GM23338 (cell line): ENCODE measurements at regions not wholly inside any gene's neighbourhood (a gene's known extent, or its start where the extent isn't known, plus 50 kb on each side); places are given as distances from the start of the nearest gene placed in this dataset.

Experiments
- ATAC-seq: fragments of 200-7000 bp; cut with Tn5 transposase; 3 replicates; pipeline ENCODE4 v1.9.1; 2020
- DNase-seq: peaks from one replicate; pipeline ENCODE4 v3.0.0-alpha.2; 2015; ENCODE audit warnings: low spot score
- H2AFZ ChIP-seq: fragments of 200-600 bp; sonication (generic); 2 replicates; pipeline ENCODE4 v1.8.0; 2016; ENCODE audit warnings: antibody characterized with exemption, mild to moderate bottlenecking, moderate library complexity
- H3F3A ChIP-seq: fragments of 200-600 bp; sonication (generic); replicated peaks from 2 replicates; pipeline ENCODE4 v1.8.0; 2017; ENCODE audit warnings: antibody characterized with exemption, mixed run types, low read depth
- H3K27ac ChIP-seq: fragments of 200-600 bp; sonication (generic); 2 replicates; pipeline ENCODE4 v1.6.1; 2016; ENCODE audit warnings: low read depth
- H3K27me3 ChIP-seq: fragments of 200-600 bp; sonication (generic); 2 replicates; pipeline ENCODE4 v1.8.0; 2016; ENCODE audit warnings: mild to moderate bottlenecking, mixed run types, moderate library complexity; ENCODE audit not compliant: insufficient read depth
- H3K36me3 ChIP-seq: fragments of 200-600 bp; sonication (generic); 2 replicates; pipeline ENCODE4 v1.8.0; 2016; ENCODE audit warnings: mild to moderate bottlenecking; ENCODE audit not compliant: insufficient read depth
- H3K4me1 ChIP-seq: fragments of 200-600 bp; sonication (generic); 2 replicates; pipeline ENCODE4 v1.8.0; 2016; ENCODE audit warnings: mild to moderate bottlenecking, moderate library complexity; ENCODE audit not compliant: insufficient read depth
- H3K4me2 ChIP-seq: fragments of 200-600 bp; sonication (generic); 2 replicates; pipeline ENCODE4 v1.7.1; 2017; ENCODE audit warnings: mixed run types
- H3K4me3 ChIP-seq: fragments of 200-600 bp; sonication (generic); 2 replicates; pipeline ENCODE4 v1.6.1; 2016; ENCODE audit warnings: mixed run types
- H3K79me2 ChIP-seq: fragments of 200-600 bp; sonication (generic); replicated peaks from 2 replicates; pipeline ENCODE4 v1.8.0; 2017; ENCODE audit warnings: mild to moderate bottlenecking; ENCODE audit not compliant: insufficient read depth
- H3K9me2 ChIP-seq: fragments of 200-600 bp; sonication (generic); 2 replicates; pipeline ENCODE4 v1.8.0; 2017; ENCODE audit not compliant: insufficient read depth
- H4K20me1 ChIP-seq: fragments of 200-600 bp; sonication (generic); replicated peaks from 2 replicates; pipeline ENCODE4 v1.8.0; 2017; ENCODE audit warnings: mild to moderate bottlenecking; ENCODE audit not compliant: insufficient read depth
- H3K27ac Mint-ChIP-seq: 2 replicates; pipeline ENCODE4 v1.8.0; 2020; ENCODE audit warnings: inconsistent platforms, mild to moderate bottlenecking, moderate library complexity, mixed read lengths
- H3K27me3 Mint-ChIP-seq: 3 replicates; pipeline ENCODE4 v1.8.0; 2022; ENCODE audit warnings: low read depth, mild to moderate bottlenecking, moderate library complexity, mixed read lengths, inconsistent platforms; ENCODE audit not compliant: insufficient read depth, poor library complexity
- H3K36me3 Mint-ChIP-seq: 3 replicates; pipeline ENCODE4 v1.8.0; 2021; ENCODE audit warnings: low read depth, mild to moderate bottlenecking, inconsistent platforms, moderate library complexity, mixed read lengths
- H3K4me1 Mint-ChIP-seq: 3 replicates; pipeline ENCODE4 v1.8.0; 2020; ENCODE audit warnings: mild to moderate bottlenecking, inconsistent platforms, mixed read lengths
- H3K4me3 Mint-ChIP-seq: 3 replicates; pipeline ENCODE4 v1.8.0; 2021; ENCODE audit warnings: moderate library complexity, mild to moderate bottlenecking, inconsistent platforms, mixed read lengths
- H3K9me3 Mint-ChIP-seq: 3 replicates; pipeline ENCODE4 v1.8.0; 2020; ENCODE audit warnings: moderate library complexity, mild to moderate bottlenecking, inconsistent platforms, mixed read lengths
- CREB1 ChIP-seq: fragments of 250-450 bp; sonication (Bioruptor Pico); IDR thresholded peaks from 2 replicates; pipeline ENCODE4 v1.5.0; 2020; ENCODE audit warnings: low read depth, mild to moderate bottlenecking, moderate library complexity
- CTCF ChIP-seq, 2 experiments: fragments of 200-600 bp in 1 of 2; sonication (generic) in 1 of 2; conservative IDR thresholded peaks; 2 replicates each; pipeline versions ENCODE4 v1.5.1 to v1.6.1; 2016 to 2017; ENCODE audit warnings: antibody characterized with exemption in 2 of 2, low read depth in 2 of 2, mild to moderate bottlenecking in 2 of 2, moderate library complexity in 1 of 2
- EZH2 ChIP-seq: fragments of 200-600 bp; sonication (generic); IDR thresholded peaks from one replicate; pipeline ENCODE4 v1.8.0; 2017; ENCODE audit warnings: antibody characterized with exemption, mild to moderate bottlenecking, low read depth; ENCODE audit not compliant: unreplicated experiment
- EZH2phosphoT487 ChIP-seq: fragments of 200-600 bp; sonication (generic); IDR thresholded peaks from one replicate; pipeline ENCODE4 v1.8.1; 2018; ENCODE audit warnings: antibody characterized with exemption; ENCODE audit not compliant: unreplicated experiment
- JUNB ChIP-seq: IDR thresholded peaks from one replicate; pipeline ENCODE4 v1.6.1; 2016; ENCODE audit warnings: antibody characterized with exemption; ENCODE audit not compliant: unreplicated experiment
- NANOG ChIP-seq: IDR thresholded peaks from 2 replicates; pipeline ENCODE4 v1.6.1; 2016; ENCODE audit warnings: antibody characterized with exemption, borderline replicate concordance
- POLR2AphosphoS5 ChIP-seq: IDR thresholded peaks from 2 replicates; pipeline ENCODE4 v1.6.1; 2016; ENCODE audit warnings: antibody characterized with exemption, low read depth
- REST ChIP-seq: IDR thresholded peaks from one replicate; pipeline ENCODE4 v1.6.1; 2018; ENCODE audit warnings: antibody characterized with exemption; ENCODE audit not compliant: unreplicated experiment
- STAT1 ChIP-seq: IDR thresholded peaks from one replicate; pipeline ENCODE4 v1.6.1; 2016; ENCODE audit warnings: antibody characterized with exemption; ENCODE audit not compliant: unreplicated experiment
- ZNF114 ChIP-seq: fragments of 250-450 bp; sonication (Bioruptor Pico); IDR thresholded peaks from 2 replicates; pipeline ENCODE4 v1.5.0; 2020; ENCODE audit warnings: mild to moderate bottlenecking, moderate library complexity
- ZNF331 ChIP-seq: fragments of 250-450 bp; sonication (Bioruptor Pico); IDR thresholded peaks from 2 replicates; pipeline ENCODE4 v1.5.0; 2020; ENCODE audit warnings: low read depth, mild to moderate bottlenecking, moderate library complexity
- TF ChIP-seq, protein P1 (sequence below): IDR thresholded peaks from 2 replicates; pipeline ENCODE4 v1.6.1; 2016; ENCODE audit warnings: antibody characterized with exemption

DNA sequence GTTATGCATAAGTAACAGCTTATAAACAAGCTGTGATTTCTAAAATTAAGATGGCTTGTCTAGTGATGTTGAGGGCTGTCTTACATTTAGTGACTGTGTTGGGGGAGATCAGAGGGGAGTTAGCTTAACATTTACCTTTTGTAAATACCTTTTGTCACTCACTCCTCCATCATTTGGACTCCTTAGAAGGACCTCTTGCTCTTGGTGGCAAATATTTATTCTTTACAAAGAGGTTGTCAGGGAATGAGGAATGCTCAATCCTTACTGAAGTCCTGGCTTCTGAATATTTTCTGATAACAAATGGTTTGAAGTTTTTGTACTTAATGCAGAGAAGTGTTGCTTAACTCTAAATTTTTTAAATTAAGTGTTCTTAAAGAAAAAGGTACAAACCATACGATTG, 438.8 kb upstream of the FAM98A start (continued):
- TF ChIP-seq JUNB (no peak), CTCF (conservative IDR thresholded peaks at IDR 0.05; ENCODE audit: low read depth in 2 of 2) (no peak), NANOG (no peak), ZNF114 (CRISPR knock-in tag) (no peak), EZH2phosphoT487 (no peak), STAT1 (no peak)
- TF ChIP-seq, protein P1, sequence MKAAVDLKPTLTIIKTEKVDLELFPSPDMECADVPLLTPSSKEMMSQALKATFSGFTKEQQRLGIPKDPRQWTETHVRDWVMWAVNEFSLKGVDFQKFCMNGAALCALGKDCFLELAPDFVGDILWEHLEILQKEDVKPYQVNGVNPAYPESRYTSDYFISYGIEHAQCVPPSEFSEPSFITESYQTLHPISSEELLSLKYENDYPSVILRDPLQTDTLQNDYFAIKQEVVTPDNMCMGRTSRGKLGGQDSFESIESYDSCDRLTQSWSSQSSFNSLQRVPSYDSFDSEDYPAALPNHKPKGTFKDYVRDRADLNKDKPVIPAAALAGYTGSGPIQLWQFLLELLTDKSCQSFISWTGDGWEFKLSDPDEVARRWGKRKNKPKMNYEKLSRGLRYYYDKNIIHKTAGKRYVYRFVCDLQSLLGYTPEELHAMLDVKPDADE: no peak

DNA sequence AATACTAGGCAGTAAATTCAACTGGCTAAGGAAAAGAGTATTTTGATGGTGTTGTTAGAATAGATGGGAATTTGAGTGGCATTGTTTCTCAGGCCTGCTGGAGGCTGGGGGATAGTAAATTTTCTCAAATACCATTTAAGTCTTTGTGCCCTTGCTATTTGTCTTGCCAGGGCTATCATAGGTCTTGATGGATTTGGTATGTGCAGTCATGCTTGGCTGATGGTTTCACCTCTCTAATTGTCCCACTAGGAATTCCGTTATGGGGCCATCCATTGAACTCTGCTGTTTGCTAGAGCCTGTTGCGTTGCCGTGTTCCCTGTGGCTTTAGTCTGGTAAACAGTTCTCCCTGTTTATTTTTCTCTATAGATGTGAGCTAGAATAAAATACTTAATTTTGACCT, 438.1 kb upstream of the FAM98A start:
- no peak overlapping the region for H3K4me3 Mint-ChIP-seq
- no peaks in the 10 kb centered on the region for H3F3A ChIP-seq
- no peaks in the 10 kb centered on the region for H3K4me1 Mint-ChIP-seq
- H3K9me2 ChIP-seq: peaks cover 9% of the 10 kb centered on the region
- no peaks in the 10 kb centered on the region for H3K36me3 ChIP-seq
- no peak overlapping the region for H3K4me2 ChIP-seq
- no peak overlapping the region for H3K27ac Mint-ChIP-seq
- H3K36me3 Mint-ChIP-seq: no peaks in the 10 kb centered on the region
- no peaks in the 10 kb centered on the region for H3K27me3 ChIP-seq
- no peak overlapping the region for H2AFZ ChIP-seq
- no peak overlapping the region for H3K27ac ChIP-seq
- no peaks in the 10 kb centered on the region; the same call in 2 of the 3 replicates for H3K9me3 Mint-ChIP-seq
- no peaks in the 10 kb centered on the region for H3K79me2 ChIP-seq
- no peak for ATAC-seq
- no peaks in the 10 kb centered on the region for H4K20me1 ChIP-seq
- H3K27me3 Mint-ChIP-seq: no peaks in the 10 kb centered on the region
- no peak overlapping the region for H3K4me3 ChIP-seq
- no peak for DNase-seq
- H3K4me1 ChIP-seq: no peaks in the 10 kb centered on the region
- TF ChIP-seq CREB1 (CRISPR knock-in tag) (no peak), ZNF331 (CRISPR knock-in tag) (no peak), REST (no peak), EZH2 (no peak), CTCF (conservative IDR thresholded peaks at IDR 0.05; ENCODE audit: low read depth in 2 of 2) (no peak), NANOG (no peak), EZH2phosphoT487 (no peak), POLR2AphosphoS5 (no peak), ZNF114 (CRISPR knock-in tag) (no peak), JUNB (no peak)
- TF ChIP-seq, protein P1: no peak
